Body of pancreas (tissue), 4 donors: ENCODE measurements at regions not wholly inside any gene's neighbourhood (a gene's known extent, or its start where the extent isn't known, plus 50 kb on each side); places are given as distances from the start of the nearest gene placed in this dataset.

Experiments used
- ATAC-seq: fragments of 150-250 bp; one replicate; pipeline ENCODE4 v1.9.1; 2016
- DNase-seq, 4 donors: peaks; one replicate each; pipeline ENCODE4 v3.0.0-alpha.2; 2019
- H3K27ac ChIP-seq, 4 donors: fragments of 200-600 bp; sonication (generic); 1 replicate in 3 of 4; 2 replicates in 1 of 4; pipeline versions ENCODE4 v1.5.1 to v1.6.1; 2016 to 2019; ENCODE audit warnings: mild to moderate bottlenecking in 1 of 4, mixed read lengths in 1 of 4, moderate library complexity in 1 of 4
- H3K27me3 ChIP-seq, 2 donors: fragments of 200-600 bp; sonication (generic); one replicate each; pipeline ENCODE4 v1.6.0; 2016; ENCODE audit warnings: mild to moderate bottlenecking in 1 of 2
- H3K36me3 ChIP-seq, 2 donors: fragments of 200-600 bp; sonication (generic); replicated peaks in 1 of 2; 2 replicates each; pipeline ENCODE4 v1.5.1; 2016; ENCODE audit warnings: low read depth in 2 of 2; ENCODE audit not compliant: insufficient read depth in 1 of 2
- H3K4me1 ChIP-seq: fragments of 200-600 bp; sonication (generic); one replicate; pipeline ENCODE4 v1.6.0; 2016
- H3K4me3 ChIP-seq, 2 donors: fragments of 200-600 bp; sonication (generic); 1 replicate in 1 of 2; 2 replicates in 1 of 2; pipeline ENCODE4 v1.5.1; 2016 to 2019
- H3K9me3 ChIP-seq, 3 donors: fragments of 200-600 bp; sonication (generic); 1 replicate in 2 of 3; 2 replicates in 1 of 3; pipeline ENCODE4 v1.5.1; 2016
- CTCF ChIP-seq, 7 experiments: fragments of 450-650 bp in 4 of 7; fragments of 200-600 bp in 3 of 7; sonication (generic) in 3 of 7; IDR thresholded peaks; one replicate each; pipeline ENCODE4 v1.5.1; 2016 to 2019; ENCODE audit warnings: antibody characterized with exemption in 7 of 7
- POLR2A ChIP-seq, 3 donors: fragments of 450-650 bp; IDR thresholded peaks; one replicate each; pipeline ENCODE4 v1.6.1; 2016; ENCODE audit warnings: antibody characterized with exemption in 3 of 3, mild to moderate bottlenecking in 2 of 3
- WGBS, 2 donors: methylation state at CpG; one replicate each; pipeline ENCODE4 v1.1.5; 2017; 5-methylcytosine and 5-hydroxymethylcytosine counted together
- intact Hi-C: fragments of 100-400 bp; cut with DNase I; formaldehyde crosslinking; loops from one replicate; pipeline ENCODE4 v1.15.1; 2023

- Histone ChIP-seq H3K27me3 (no peaks in the 10 kb centered on the region), H3K27ac (no peak overlapping the region), H3K4me1 (peaks cover 21% of the 10 kb centered on the region), H3K36me3 (no peaks in the 10 kb centered on the region), H3K4me3 (no peak overlapping the region), H3K9me3 (no peaks in the 10 kb centered on the region)
- WGBS, 2 donors: 21 to 39% methylated on average over 1 of the region's 1 CpG
- DNase-seq (no peak), ATAC-seq (no peak)
- intact Hi-C loops: no loop called here
- no peak for TF ChIP-seq POLR2A (IDR thresholded peaks at IDR 0.05)
- TF ChIP-seq CTCF (IDR thresholded peaks at IDR 0.05): no peak
These were observed 1194.3 kb upstream of the CELF2 start for GRCh38 chr10:9823268-9823930.

- intact Hi-C loops: no loop called here
- H3K27ac ChIP-seq: peak overlapping the region in 3 of 4 donors; percentile 0 to 40 (median 34)
- ATAC-seq: peak; percentile 74
- peak; percentile 17 to 62 (median 47) for DNase-seq
- TF ChIP-seq CTCF (IDR thresholded peaks at IDR 0.05) (no peak), POLR2A (IDR thresholded peaks at IDR 0.05) (no peak)
- no peak overlapping the region for H3K4me3 ChIP-seq
- no peaks in the 10 kb centered on the region for H3K36me3 ChIP-seq
- H3K27me3 ChIP-seq: no peaks in the 10 kb centered on the region
- no peaks in the 10 kb centered on the region for H3K9me3 ChIP-seq
- H3K4me1 ChIP-seq: peaks cover 21% of the 10 kb centered on the region
- 22 to 33% methylated on average over 5 of the region's 5 CpGs for WGBS, 2 donors
These were observed 1193.0 kb upstream of the CELF2 start for GRCh38 chr10:9824631-9825071.

GRCh38 chr10:9825491-9826018 lies 1192.1 kb upstream of the CELF2 start:
- Histone ChIP-seq H3K9me3 (no peaks in the 10 kb centered on the region), H3K4me1 (peaks cover 21% of the 10 kb centered on the region), H3K27me3 (no peaks in the 10 kb centered on the region), H3K36me3 (no peaks in the 10 kb centered on the region), H3K4me3 (no peak overlapping the region), H3K27ac (peak overlapping the region in 3 of 4 donors; percentile 0 to 40 (median 34))
- ATAC-seq: peak; percentile 63
- intact Hi-C loops: no loop called here
- TF ChIP-seq CTCF (IDR thresholded peaks at IDR 0.05): no peak
- no peak for TF ChIP-seq POLR2A (IDR thresholded peaks at IDR 0.05)
- 74 to 75% methylated on average over 8 of the region's 8 CpGs for WGBS, 2 donors
- DNase-seq: peak in 2 of 4 donors; percentile 49 to 58

- Histone ChIP-seq H3K4me3 (no peak overlapping the region), H3K36me3 (no peaks in the 10 kb centered on the region), H3K9me3 (no peaks in the 10 kb centered on the region), H3K27ac (no peak overlapping the region), H3K27me3 (no peaks in the 10 kb centered on the region), H3K4me1 (peaks cover 21% of the 10 kb centered on the region)
- intact Hi-C loops: no loop called here
- ATAC-seq (no peak), DNase-seq (no peak)
- TF ChIP-seq POLR2A (IDR thresholded peaks at IDR 0.05) (no peak), CTCF (IDR thresholded peaks at IDR 0.05) (no peak)
- WGBS, 2 donors: 85 to 90% methylated on average over 4 of the region's 4 CpGs
These were observed 1189.6 kb upstream of the CELF2 start for GRCh38 chr10:9828110-9828509.

- 41% methylated on average over 3 of the region's 3 CpGs for WGBS, 2 donors
- Histone ChIP-seq H3K27me3 (no peaks in the 10 kb centered on the region), H3K9me3 (no peaks in the 10 kb centered on the region), H3K27ac (no peak overlapping the region), H3K4me1 (no peaks in the 10 kb centered on the region), H3K4me3 (no peak overlapping the region), H3K36me3 (no peaks in the 10 kb centered on the region)
- intact Hi-C loops: no loop called here
- TF ChIP-seq POLR2A (IDR thresholded peaks at IDR 0.05) (no peak), CTCF (IDR thresholded peaks at IDR 0.05) (no peak)
- ATAC-seq (no peak), DNase-seq (no peak)
These were observed 1183.7 kb upstream of the CELF2 start for GRCh38 chr10:9833942-9834341.
